IMR-90 (cell line): ENCODE measurements at regions not wholly inside any gene's neighbourhood (a gene's known extent, or its start where the extent isn't known, plus 50 kb on each side); places are given as distances from the start of the nearest gene placed in this dataset.

Experiments
- ATAC-seq: fragments of 200-7000 bp; cut with Tn5 transposase; 2 replicates; pipeline ENCODE4 v1.9.1; 2020; ENCODE audit warnings: low read depth, mild to moderate bottlenecking, moderate library complexity
- BruUV-seq: library from RNA; stranded (reverse); fragments of 400-500 nt; replicated peaks from 2 replicates; lab custom pipeline; 2021; lab: Mats Ljungman, UMichigan
- CTCF ChIA-PET: fragments of 300-600 bp; formaldehyde crosslinking; extraction: SDS; loops from one replicate; lab custom pipeline; 2021; ENCODE audit warnings: antibody characterized with exemption; lab: Yijun Ruan, JAX
- POLR2A ChIA-PET: fragments of 300-600 bp; sonication (Branson Sonifier 250); formaldehyde crosslinking; loops from one replicate; lab custom pipeline; 2022; ENCODE audit warnings: antibody characterized with exemption; ENCODE audit not compliant: unreplicated experiment; lab: Charles Lee
- DNase-seq: peaks from one replicate; pipeline ENCODE4 v3.0.0; 2013
- H2AFZ ChIP-seq: replicated peaks from 2 replicates; pipeline ENCODE3; 2013; ENCODE audit warnings: low read length, mild to moderate bottlenecking; ENCODE audit not compliant: poor library complexity
- H2AK5ac ChIP-seq: 2 replicates; pipeline ENCODE4 v1.6.1; 2013; ENCODE audit warnings: low read depth, low read length, inconsistent platforms
- H2AK9ac ChIP-seq: replicated peaks from 2 replicates; pipeline ENCODE3; 2013; ENCODE audit warnings: mild to moderate bottlenecking, low read depth, low read length, moderate library complexity; ENCODE audit not compliant: poor library complexity
- H2BK120ac ChIP-seq: 2 replicates; pipeline ENCODE4 v1.6.1; 2013; ENCODE audit warnings: low read depth, low read length, inconsistent platforms
- H2BK15ac ChIP-seq: 3 replicates; pipeline ENCODE4 v1.6.1; 2013; ENCODE audit warnings: low read depth, low read length, inconsistent platforms
- H2BK20ac ChIP-seq: 2 replicates; pipeline ENCODE4 v1.6.1; 2013; ENCODE audit warnings: low read depth, mild to moderate bottlenecking, inconsistent platforms, low read length, moderate library complexity
- H2BK5ac ChIP-seq: 2 replicates; pipeline ENCODE4 v1.6.1; 2013; ENCODE audit warnings: mild to moderate bottlenecking, low read depth, low read length, inconsistent platforms; ENCODE audit not compliant: poor library complexity, severe bottlenecking
- H3K14ac ChIP-seq: replicated peaks from 2 replicates; pipeline ENCODE4 v1.6.1; 2013; ENCODE audit warnings: low read depth, low read length, inconsistent platforms
- H3K18ac ChIP-seq: 2 replicates; pipeline ENCODE4 v1.6.1; 2013; ENCODE audit warnings: low read depth, low read length, control low read depth
- H3K23ac ChIP-seq: 2 replicates; pipeline ENCODE4 v1.6.1; 2013; ENCODE audit warnings: low read depth, low read length, inconsistent platforms
- H3K27ac ChIP-seq: 2 replicates; pipeline ENCODE4 v1.5.1; 2013; ENCODE audit warnings: mild to moderate bottlenecking, control low read depth, low read length; ENCODE audit not compliant: insufficient read depth
- H3K27me3 ChIP-seq: 2 replicates; pipeline ENCODE4 v1.6.1; 2013; ENCODE audit warnings: low read length; ENCODE audit not compliant: control insufficient read depth, insufficient read depth
- H3K36me3 ChIP-seq: 2 replicates; pipeline ENCODE4 v1.6.1; 2013; ENCODE audit warnings: low read length, mixed read lengths; ENCODE audit not compliant: control insufficient read depth, insufficient read depth
- H3K4ac ChIP-seq: 2 replicates; pipeline ENCODE4 v1.6.1; 2013; ENCODE audit warnings: low read depth, low read length, inconsistent platforms
- H3K4me1 ChIP-seq: 2 replicates; pipeline ENCODE4 v1.6.1; 2013; ENCODE audit warnings: low read length, mixed read lengths; ENCODE audit not compliant: control insufficient read depth, insufficient read depth
- H3K4me2 ChIP-seq: 2 replicates; pipeline ENCODE4 v1.6.1; 2013; ENCODE audit warnings: low read depth, mild to moderate bottlenecking, control low read depth, low read length, moderate library complexity
- H3K4me3 ChIP-seq: 2 replicates; pipeline ENCODE4 v1.5.1; 2013; ENCODE audit warnings: low read depth, mild to moderate bottlenecking, control low read depth, low read length, moderate library complexity; ENCODE audit not compliant: insufficient read depth
- H3K56ac ChIP-seq: 2 replicates; pipeline ENCODE4 v1.6.1; 2013; ENCODE audit warnings: low read length, inconsistent platforms; ENCODE audit not compliant: insufficient read depth; ENCODE audit errors: extremely low read depth
- H3K79me1 ChIP-seq, 2 experiments: 2 replicates each; pipeline ENCODE4 v1.6.1; 2013; ENCODE audit warnings: low read length in 2 of 2, inconsistent platforms in 1 of 2, low read depth in 1 of 2
- H3K9ac ChIP-seq: 2 replicates; pipeline ENCODE4 v1.6.1; 2013; ENCODE audit warnings: low read depth, low read length, control low read depth
- H3K9me1 ChIP-seq: 2 replicates; pipeline ENCODE4 v1.6.1; 2013; ENCODE audit warnings: low read length, inconsistent platforms; ENCODE audit not compliant: insufficient read depth
- H3K9me3 ChIP-seq: 2 replicates; pipeline ENCODE4 v1.6.1; 2013; ENCODE audit warnings: low read length; ENCODE audit not compliant: control insufficient read depth, insufficient read depth
- H4K20me1 ChIP-seq: 2 replicates; pipeline ENCODE4 v1.6.1; 2013; ENCODE audit warnings: low read length, inconsistent platforms; ENCODE audit not compliant: insufficient read depth
- H4K5ac ChIP-seq: 2 replicates; pipeline ENCODE4 v1.6.1; 2013; ENCODE audit warnings: mild to moderate bottlenecking, low read depth, low read length, control low read depth
- H4K8ac ChIP-seq, 2 experiments: 2 replicates each; pipeline ENCODE4 v1.6.1; 2013; ENCODE audit warnings: low read depth in 2 of 2, low read length in 2 of 2, control low read depth in 1 of 2, inconsistent platforms in 1 of 2
- H4K91ac ChIP-seq: 2 replicates; pipeline ENCODE4 v1.6.1; 2013; ENCODE audit warnings: low read depth, low read length, inconsistent platforms; ENCODE audit not compliant: insufficient read depth
- CEBPB ChIP-seq: IDR thresholded peaks from 2 replicates; pipeline ENCODE4 v1.6.1; 2012; ENCODE audit warnings: low read depth, low read length, improper control_type of control experiment
- MAFK ChIP-seq: IDR thresholded peaks from 2 replicates; pipeline ENCODE4 v1.6.1; 2012; ENCODE audit warnings: low read depth, low read length, improper control_type of control experiment
- MAZ ChIP-seq: IDR thresholded peaks from 2 replicates; pipeline ENCODE4 v1.6.1; 2012; ENCODE audit warnings: low read depth, mild to moderate bottlenecking, low read length, improper control_type of control experiment, moderate library complexity, borderline replicate concordance
- RAD21 ChIP-seq: IDR thresholded peaks from 2 replicates; pipeline ENCODE4 v1.6.1; 2012; ENCODE audit warnings: low read length, improper control_type of control experiment
- RFX5 ChIP-seq: IDR thresholded peaks from 2 replicates; pipeline ENCODE4 v1.8.0; 2012; ENCODE audit warnings: low read depth, mild to moderate bottlenecking, low read length, moderate library complexity
- WGBS, 2 experiments: methylation state at CpG; one replicate each; pipeline versions ENCODE4 v1.1.5 to v1.1.7; 2013; ENCODE audit warnings: missing lambda C conversion rate in 2 of 2; ENCODE audit not compliant: insufficient read length in 1 of 2; ENCODE audit errors: extremely low coverage in 2 of 2; 5-methylcytosine and 5-hydroxymethylcytosine counted together
- dilution Hi-C: fragments of 300-500 bp; cut with HindIII; formaldehyde crosslinking; loops from one replicate; pipeline ENCODE4 v1.14.3; 2018; ENCODE audit warnings: low sequenced_read_pairs; ENCODE audit not compliant: unreplicated experiment
- in situ Hi-C: fragments of 300-500 bp; cut with MboI; formaldehyde crosslinking; loops from 3 replicates; pipeline ENCODE4 v1.14.3; 2019; ENCODE audit warnings: low sequenced_read_pairs, inconsistent platforms, mixed read lengths
- intact Hi-C: fragments of 100-400 bp; cut with micrococcal nuclease; formaldehyde crosslinking; loops from 2 replicates; pipeline ENCODE4 v1.10.0; 2022
- TF ChIP-seq, protein P1 (sequence below): conservative IDR thresholded peaks from 2 replicates; pipeline ENCODE4 v1.5.1; 2012; ENCODE audit warnings: mild to moderate bottlenecking, low read depth, low read length, improper control_type of control experiment

DNA sequence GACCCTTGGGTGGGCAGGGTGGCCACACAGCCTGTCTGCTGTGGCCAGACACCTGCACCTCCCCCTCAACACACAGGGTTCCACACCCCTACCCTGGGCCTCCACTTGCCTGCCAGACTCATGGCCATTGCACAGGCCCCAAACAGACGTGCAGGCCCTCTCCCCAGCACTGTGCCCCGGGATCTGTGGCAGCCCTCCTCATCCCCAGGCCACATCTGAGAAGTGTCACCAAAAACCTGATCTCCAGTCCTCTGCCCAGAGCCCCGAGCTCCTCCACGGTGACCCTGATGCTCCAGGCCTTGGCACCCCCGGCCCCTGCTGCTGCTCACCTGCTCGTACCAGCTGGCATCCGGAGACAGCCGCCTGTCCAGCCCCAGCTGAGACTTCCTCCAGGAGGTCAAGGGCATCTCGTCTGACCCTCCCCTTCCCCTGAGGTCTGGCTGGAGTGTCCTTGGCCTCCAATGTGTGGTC is 160.1 kb downstream of the DLL1 start:
- H4K91ac ChIP-seq = no peak overlapping the region
- intact Hi-C loops = no loop called here
- H2BK5ac ChIP-seq = no peak overlapping the region
- H2AK5ac ChIP-seq = no peak overlapping the region
- H3K4me1 ChIP-seq = no peaks in the 10 kb centered on the region
- H3K4me3 ChIP-seq = no peak overlapping the region
- TF ChIP-seq RAD21 (no peak), CEBPB (no peak), MAZ (no peak), MAFK (no peak), RFX5 (no peak)
- TF ChIP-seq, protein P1, sequence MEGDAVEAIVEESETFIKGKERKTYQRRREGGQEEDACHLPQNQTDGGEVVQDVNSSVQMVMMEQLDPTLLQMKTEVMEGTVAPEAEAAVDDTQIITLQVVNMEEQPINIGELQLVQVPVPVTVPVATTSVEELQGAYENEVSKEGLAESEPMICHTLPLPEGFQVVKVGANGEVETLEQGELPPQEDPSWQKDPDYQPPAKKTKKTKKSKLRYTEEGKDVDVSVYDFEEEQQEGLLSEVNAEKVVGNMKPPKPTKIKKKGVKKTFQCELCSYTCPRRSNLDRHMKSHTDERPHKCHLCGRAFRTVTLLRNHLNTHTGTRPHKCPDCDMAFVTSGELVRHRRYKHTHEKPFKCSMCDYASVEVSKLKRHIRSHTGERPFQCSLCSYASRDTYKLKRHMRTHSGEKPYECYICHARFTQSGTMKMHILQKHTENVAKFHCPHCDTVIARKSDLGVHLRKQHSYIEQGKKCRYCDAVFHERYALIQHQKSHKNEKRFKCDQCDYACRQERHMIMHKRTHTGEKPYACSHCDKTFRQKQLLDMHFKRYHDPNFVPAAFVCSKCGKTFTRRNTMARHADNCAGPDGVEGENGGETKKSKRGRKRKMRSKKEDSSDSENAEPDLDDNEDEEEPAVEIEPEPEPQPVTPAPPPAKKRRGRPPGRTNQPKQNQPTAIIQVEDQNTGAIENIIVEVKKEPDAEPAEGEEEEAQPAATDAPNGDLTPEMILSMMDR = no peak
- 58% methylated on average over 6 of the region's 9 CpGs; no CpG with 5 or more reads in 1 of the 2 experiments for WGBS, 2 experiments
- no peak overlapping the region for H2AFZ ChIP-seq
- POLR2A ChIA-PET = no interaction called here
- no peak overlapping the region for H4K8ac ChIP-seq
- H3K9ac ChIP-seq = no peak overlapping the region
- in situ Hi-C loops = no loop called here
- H3K79me1 ChIP-seq = no peaks in the 10 kb centered on the region
- H4K5ac ChIP-seq = no peak overlapping the region
- no peak overlapping the region for H2AK9ac ChIP-seq
- no peaks in the 10 kb centered on the region for H4K20me1 ChIP-seq
- no peak overlapping the region for H3K18ac ChIP-seq
- H3K23ac ChIP-seq = no peak overlapping the region
- no peak for DNase-seq
- H2BK15ac ChIP-seq = no peak overlapping the region
- H3K36me3 ChIP-seq = no peaks in the 10 kb centered on the region
- no peak overlapping the region for H2BK120ac ChIP-seq
- H3K56ac ChIP-seq = no peak overlapping the region
- H3K27ac ChIP-seq = no peak overlapping the region
- H3K14ac ChIP-seq = no peak overlapping the region
- H3K27me3 ChIP-seq = no peaks in the 10 kb centered on the region
- no peak for ATAC-seq
- H3K9me1 ChIP-seq = no peaks in the 10 kb centered on the region
- BruUV-seq = no TSS peak
- H3K4me2 ChIP-seq = no peak overlapping the region
- dilution Hi-C loops = no loop called here
- H2BK20ac ChIP-seq = no peak overlapping the region
- H3K9me3 ChIP-seq = peaks cover 47% of the 10 kb centered on the region
- CTCF ChIA-PET = no interaction called here
- H3K4ac ChIP-seq = no peak overlapping the region
